NB4 (cell line): ENCODE measurements at regions not wholly inside any gene's neighbourhood (a gene's known extent, or its start where the extent isn't known, plus 50 kb on each side); places are given as distances from the start of the nearest gene placed in this dataset.

Experiments used
- POLR2A ChIP-seq: IDR thresholded peaks from 2 replicates; pipeline ENCODE4 v1.6.1; 2011; ENCODE audit warnings: mild to moderate bottlenecking; ENCODE audit not compliant: insufficient read length; ENCODE audit errors: extremely low read depth
- TF ChIP-seq, protein P1 (sequence below): IDR thresholded peaks from one replicate; pipeline ENCODE4 v1.5.1; 2012; ENCODE audit warnings: low read depth, low read length
- TF ChIP-seq, protein P2 (sequence below): IDR thresholded peaks from 2 replicates; pipeline ENCODE4 v1.6.1; 2011; ENCODE audit warnings: low read depth, low read length

DNA sequence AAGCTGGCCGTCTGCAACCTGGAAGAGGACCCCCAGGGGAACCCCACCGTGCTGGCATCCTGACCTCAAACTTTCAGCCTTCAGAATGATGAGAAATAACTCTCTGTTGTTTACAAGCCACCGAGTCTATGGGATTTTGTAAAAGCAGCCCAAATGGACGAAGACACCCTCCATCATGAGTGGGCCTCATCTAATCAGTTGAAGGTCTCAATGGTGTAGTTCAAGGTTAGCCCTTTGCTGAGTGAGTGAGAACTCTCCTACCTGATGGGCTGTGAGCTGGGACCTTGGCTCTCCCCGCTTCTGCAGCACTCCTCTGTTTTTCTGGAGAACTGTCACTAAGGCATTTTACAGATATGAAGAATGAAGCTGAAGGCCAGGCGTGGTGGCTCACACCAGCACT lies 325.9 kb upstream of the TNRC6C start:
- TF ChIP-seq POLR2A: no peak
- TF ChIP-seq, protein P1, sequence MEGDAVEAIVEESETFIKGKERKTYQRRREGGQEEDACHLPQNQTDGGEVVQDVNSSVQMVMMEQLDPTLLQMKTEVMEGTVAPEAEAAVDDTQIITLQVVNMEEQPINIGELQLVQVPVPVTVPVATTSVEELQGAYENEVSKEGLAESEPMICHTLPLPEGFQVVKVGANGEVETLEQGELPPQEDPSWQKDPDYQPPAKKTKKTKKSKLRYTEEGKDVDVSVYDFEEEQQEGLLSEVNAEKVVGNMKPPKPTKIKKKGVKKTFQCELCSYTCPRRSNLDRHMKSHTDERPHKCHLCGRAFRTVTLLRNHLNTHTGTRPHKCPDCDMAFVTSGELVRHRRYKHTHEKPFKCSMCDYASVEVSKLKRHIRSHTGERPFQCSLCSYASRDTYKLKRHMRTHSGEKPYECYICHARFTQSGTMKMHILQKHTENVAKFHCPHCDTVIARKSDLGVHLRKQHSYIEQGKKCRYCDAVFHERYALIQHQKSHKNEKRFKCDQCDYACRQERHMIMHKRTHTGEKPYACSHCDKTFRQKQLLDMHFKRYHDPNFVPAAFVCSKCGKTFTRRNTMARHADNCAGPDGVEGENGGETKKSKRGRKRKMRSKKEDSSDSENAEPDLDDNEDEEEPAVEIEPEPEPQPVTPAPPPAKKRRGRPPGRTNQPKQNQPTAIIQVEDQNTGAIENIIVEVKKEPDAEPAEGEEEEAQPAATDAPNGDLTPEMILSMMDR: no peak
- TF ChIP-seq, protein P2, sequence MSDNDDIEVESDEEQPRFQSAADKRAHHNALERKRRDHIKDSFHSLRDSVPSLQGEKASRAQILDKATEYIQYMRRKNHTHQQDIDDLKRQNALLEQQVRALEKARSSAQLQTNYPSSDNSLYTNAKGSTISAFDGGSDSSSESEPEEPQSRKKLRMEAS: no peak
